Left renal pelvis (tissue), 4 donors: ENCODE measurements at regions not wholly inside any gene's neighbourhood (a gene's known extent, or its start where the extent isn't known, plus 50 kb on each side); places are given as distances from the start of the nearest gene placed in this dataset.
"Not testable (repeated sequence)": the region's sequence is repeated elsewhere in the genome, so short reads cannot be mapped to it uniquely, and the experiment has no call there.

Experiments
- DNase-seq, 4 donors: peaks; one replicate each; pipeline ENCODE4 v3.0.0-alpha.2; 2013; ENCODE audit warnings: low read depth in 4 of 4, low spot score in 3 of 4

DNA sequence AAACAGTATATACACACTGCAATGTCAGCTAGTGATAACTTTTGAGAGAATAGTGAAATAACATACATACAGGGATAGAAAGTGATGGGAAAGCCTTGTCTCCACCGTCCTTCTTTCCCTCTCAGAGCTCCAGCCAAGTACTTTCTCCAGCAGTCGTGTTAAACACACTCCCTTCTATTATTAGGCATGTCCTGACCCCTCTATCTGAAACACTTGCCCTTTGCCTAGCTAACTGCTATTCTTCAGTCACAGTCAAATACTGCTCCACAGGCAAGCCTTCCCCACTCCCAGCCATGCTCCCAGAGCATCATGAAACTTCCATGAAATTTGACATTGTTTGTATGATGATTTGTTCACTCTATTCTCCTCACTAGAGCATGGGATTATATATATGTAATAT lies 291.1 kb downstream of the TRIML1 start:
- DNase-seq: no peak

DNA sequence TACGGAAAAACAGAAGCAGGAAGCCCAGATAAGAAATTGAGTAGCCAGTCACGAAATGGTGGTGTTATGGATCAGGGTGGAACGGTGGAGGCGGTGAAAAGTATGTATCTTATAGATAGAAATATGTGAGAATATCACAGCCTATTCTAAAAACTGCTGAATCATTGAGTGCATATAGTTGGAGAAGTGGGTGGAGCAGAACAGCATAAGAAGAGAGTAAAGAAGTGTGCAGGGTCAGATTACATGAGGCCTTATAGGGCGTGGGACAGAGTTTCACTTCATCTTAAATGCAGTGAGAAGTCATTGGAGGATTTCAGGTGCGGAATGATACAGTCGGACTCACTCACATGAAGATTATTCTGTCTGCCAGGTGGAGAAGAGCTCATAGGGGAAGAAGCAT lies 293.1 kb downstream of the TRIML1 start:
- DNase-seq: no peak

DNA sequence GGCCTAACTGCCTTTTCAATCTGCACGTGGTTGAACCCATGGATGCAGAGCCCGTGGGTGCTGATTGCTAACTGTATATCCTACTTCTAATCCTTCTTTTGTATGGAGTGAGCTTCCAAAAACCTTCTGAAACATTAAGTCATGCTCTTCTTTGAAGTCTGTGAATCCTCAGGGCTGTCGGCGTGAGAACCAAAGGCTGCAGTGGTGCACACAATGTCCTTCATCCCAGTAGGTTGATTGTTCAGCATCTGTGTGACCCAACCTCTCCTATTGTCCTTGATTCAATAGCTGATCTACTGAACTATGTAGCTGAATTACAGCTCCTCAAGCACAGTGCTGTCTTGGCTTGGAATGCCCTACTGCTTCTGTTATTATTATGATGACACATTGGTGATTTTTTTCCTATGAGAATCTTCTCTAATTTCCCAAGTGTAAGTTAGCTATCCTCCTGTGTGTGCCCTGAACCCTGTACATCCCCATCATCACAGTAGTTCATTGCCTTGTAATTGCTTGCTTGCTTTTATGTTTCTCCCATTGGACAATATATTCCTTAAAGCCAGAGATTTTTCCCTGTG lies 294.6 kb downstream of the TRIML1 start:
- no peak for DNase-seq

DNA sequence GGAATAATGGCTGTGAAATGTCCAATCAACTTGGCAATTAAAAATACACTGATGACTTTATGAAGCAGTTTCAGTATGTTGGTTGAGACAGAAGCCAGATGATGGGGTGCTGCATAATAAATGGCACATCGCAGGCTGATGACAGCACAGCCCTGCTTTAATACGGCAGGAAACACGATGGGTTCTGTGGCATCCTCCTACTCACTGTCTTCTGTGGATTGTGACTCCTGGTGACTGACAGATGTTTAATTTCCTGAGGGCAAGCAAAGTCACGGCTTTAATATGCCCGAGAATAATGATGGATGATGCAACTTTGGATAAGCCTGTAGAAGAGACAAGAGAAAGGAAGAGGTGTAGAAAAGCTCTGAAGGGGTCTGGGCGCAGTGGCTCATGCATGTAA lies 295.4 kb downstream of the TRIML1 start:
- no peak for DNase-seq

DNA sequence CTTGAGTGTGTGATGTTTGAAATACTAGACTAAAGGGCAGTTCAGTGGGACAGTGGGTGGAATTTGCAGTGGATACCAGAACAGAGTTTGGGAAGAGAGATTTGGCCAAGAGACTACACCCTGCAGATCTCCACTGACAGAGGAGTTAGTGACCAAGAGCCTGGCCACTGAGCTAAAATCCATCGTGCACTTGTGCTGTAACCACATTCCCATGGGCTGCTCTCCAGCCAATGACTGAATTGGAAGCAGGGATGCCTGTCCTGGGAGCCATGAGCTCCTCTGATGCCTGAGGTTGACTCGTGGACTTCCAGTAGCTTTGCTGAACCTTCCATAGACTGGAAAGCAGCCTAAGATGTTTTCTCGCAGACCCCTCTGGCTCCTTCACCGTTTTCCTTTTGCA lies 296.1 kb downstream of the TRIML1 start:
- no peak for DNase-seq

DNA sequence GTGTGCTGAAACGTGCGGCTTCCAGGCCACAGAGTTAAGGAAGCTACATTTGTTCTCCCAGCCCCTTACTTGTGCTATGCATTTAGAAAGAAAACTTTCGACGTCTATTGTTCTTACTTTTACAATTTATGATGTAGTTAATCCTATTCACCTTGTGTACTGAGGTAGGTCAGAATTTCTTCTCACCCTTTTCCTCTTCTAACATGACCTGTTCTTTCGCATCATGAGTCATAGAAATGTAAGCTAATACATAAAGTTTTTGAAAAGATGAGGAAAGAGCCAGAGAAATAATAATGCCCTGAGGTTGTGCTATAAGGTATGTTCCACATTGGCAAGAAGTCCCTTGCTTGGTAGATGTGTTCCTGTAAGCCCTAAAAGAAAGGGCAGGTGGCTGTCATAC lies 298.3 kb downstream of the TRIML1 start:
- no peak for DNase-seq

DNA sequence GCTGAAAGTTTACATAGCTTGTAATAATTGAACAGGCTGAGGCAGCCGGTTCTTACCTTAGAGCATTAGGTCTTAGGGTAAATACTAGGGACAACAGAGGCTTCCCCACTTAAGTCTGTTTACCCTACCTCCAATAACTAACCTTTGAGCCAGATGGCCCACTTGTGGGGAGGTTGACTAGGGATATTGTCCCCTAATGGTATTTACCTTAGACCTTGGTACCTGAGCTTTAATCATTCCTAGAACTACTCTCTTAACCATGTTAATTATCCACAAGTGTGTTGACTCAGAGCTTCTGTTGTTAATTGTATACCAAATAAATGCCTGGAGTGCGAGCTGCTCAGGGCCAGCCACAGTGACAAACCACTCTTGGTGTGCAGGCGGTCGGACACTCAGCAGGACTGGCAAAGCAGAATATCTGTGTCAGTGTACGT lies 299.2 kb downstream of the TRIML1 start:
- not testable (repeated sequence) for DNase-seq

DNA sequence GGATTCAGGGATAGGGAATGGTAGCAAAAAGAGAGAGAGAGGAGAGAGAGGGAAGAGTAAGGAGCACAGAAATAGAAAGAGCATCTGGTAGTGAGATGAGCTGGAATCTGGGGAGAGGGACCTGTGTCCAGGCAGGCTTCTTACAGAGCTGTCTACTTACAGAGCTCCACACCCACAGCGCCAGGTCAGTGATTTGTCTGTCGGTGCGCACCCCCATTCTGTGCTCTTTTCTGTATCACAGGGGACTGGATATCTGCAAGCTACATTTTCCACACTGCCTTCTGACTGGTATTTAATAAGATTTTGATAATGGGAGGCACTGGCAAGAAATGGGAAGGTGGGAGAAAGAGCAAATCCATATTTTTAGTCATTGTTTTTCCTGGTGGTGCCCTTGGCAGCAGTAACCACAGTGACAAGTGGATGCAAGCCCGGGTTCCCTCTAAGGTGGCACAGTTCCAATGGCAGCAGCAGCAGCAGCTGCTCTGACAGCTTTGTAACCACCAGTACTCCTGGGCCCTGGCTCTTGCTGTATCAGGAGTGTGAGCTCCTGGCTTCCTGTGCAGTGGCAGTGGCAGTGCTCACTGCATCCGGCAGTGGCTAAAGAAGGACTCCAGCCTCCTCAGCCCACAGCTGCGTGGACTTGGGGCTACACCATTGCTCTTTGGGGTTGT lies 300.5 kb downstream of the TRIML1 start:
- no peak for DNase-seq

DNA sequence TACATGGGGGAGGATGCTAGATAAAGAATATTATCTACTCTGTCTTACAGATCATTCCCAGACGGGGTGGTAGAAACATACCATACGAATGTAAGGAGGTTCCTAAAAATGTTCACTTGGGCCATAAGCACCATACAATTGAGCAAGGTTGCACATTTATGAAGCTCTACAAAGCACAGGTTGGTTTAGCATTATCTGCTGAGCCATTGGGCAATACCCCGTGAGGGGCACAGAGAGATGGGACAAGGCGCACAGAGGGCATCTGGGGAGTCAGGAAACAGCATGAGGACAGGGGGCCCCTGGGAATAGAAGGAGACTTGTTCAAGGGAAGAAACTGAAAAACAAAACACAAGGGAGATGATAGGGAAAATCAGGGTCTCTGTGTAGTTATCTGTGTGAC lies 305.3 kb downstream of the TRIML1 start:
- no peak for DNase-seq

DNA sequence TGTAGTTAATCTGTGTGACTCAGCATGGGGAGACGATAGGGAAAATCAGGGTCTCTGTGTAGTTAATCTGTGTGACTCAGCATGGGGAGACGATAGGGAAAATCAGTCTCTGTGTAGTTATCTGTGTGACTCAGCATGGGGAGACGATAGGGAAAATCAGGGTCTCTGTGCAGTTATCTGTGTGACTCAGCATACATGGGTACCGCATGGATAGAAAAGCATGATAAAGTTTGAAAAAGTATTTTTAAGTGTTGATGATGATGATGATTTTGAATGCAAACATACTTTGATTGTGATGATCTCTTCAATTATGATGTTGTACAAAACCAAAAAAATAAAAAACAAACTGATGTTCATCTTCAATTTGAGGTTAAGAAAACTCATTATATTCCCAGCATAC lies 309.8 kb downstream of the TRIML1 start:
- not testable (repeated sequence) for DNase-seq

DNA sequence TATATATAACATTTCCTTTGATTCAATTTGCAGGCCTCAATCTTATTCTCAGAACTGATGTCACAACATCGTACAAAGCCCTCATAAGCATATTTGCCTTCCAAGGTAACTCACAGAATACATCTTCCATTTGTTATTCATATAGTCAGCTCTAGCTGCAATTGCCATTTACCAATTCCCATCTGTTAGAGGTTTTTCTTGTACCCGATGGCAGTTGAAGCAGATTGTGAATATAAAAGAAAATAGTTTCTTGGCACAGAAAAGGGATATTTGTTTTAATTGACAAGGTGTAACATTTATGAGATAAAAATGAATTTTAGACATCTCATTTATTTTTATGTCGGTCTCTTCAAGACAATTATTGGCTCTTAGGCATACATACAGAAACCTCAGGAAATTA lies 311.3 kb downstream of the TRIML1 start:
- no peak for DNase-seq

DNA sequence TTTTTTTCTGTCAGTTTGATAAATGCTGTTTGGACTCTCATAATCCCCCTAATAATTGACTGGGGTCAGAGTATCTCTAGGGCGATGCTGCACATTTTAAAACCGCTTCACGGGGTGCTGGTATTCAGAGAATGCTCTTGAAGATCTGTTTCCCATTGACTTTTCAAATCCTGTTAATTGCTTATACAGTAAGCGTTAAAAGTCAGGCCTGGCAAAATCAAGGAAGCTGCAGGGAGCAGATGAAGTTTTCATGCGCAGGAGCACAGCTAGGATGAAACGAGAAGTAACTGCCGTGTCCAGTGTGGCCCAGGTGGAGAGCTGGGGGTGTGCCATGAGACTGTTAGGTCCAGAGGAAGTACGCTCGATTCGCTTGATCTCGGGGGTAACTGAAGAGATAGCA lies 312.9 kb downstream of the TRIML1 start:
- no peak for DNase-seq

DNA sequence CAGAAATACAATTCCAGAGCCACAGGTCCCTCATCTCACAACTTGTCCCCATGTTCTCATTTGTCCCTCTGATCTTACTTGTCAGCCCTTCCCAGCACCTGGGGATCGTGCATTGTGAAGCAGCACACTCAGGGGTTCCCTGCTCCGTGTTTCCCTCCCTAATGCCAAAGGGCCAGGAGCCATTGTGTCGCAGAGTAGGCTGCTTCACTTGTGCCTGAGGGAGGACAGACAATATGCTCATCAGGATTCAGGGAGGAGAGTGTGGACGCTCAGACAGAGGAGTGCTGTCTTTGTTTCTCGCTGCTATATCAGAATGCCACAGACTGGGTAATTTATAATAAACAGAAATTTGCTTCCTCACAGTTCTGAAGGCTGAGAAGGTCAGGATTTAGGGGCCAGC lies 315.3 kb downstream of the TRIML1 start:
- no peak for DNase-seq

DNA sequence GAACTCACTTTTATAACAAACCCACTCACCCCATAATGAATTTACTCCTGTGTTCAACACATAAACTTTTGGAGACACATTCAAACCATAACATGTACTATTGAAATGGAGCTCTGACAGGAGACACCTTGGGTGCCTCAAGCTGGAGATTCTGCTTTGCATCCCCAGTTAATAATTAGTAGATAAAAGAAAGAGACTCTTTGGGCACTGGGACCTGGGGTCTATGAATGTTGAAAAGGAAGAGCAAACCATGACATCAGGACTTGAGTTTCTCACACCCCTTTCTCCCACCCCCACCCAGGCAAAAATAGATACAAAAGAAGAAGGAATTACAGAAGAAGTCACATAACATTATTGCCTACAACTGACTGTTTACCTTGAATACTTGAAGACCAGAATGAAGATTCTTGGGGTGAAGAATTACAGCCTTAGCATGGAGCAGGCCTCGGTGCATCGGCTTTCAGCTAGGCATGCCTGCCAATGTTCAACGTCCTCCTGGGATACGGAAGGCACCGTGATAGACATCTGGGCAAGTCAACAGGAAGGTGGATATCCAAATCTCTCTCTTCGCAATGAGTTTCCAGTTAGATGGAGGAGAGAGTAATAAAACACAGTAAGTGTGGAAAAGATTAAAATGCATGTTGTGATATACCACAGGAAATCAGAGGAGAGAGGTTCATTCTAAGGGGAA lies 316.0 kb downstream of the TRIML1 start:
- no peak for DNase-seq

DNA sequence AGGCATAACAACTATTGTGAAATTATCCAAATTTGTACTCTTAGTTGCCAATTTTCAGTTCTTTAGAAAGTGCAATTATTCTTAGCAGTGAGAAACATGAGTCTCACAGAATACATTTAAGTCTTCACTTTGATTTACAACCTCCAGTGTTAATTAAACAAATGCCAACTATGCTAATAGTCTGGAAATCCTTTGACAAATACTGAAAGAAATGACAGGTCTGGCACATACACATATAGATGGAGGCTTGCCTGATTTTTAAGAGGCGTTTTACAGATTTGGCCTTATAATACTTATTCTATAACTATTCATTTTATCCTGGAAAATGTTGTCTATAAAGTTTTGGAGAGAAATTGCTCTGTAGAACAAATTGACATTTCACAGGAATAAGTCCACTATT lies 320.1 kb downstream of the TRIML1 start:
- DNase-seq: no peak

DNA sequence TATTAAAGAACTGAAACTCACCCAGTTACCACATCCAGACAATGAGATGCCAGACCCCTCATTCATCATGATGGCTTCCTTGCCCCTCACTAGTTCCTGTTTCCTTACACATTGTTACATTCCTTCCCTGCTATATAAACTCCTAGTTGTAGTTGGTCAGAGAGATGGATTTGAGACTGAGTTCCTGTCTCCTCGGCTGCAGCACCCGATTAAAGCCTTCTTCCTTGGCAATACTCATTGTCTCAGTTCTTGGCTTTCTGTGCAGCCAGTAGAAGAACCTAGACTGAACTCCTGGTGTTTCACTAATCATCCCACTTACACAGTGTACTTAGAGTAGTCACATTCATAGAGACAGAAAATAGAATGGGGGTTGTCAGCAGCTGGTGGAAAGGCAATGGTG lies 324.7 kb downstream of the TRIML1 start:
- no peak for DNase-seq

DNA sequence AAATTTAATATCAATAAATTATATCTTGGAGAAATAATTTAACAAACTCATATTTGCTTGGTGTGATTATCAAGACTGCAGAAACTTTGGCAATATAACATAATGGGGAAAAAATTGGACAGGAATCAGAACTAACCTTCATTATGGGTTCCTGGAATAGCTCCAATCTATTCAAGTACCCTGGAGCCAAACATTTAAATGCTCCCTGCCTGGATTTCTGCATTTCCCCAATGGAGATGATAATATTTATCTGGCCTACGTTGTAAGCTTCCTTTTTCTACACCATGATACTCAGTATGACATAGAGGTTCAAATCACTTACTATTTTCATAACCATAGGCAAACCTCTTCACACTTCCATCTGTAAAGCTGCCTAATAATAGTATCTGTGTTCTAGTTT lies 326.8 kb downstream of the TRIML1 start:
- DNase-seq: no peak

DNA sequence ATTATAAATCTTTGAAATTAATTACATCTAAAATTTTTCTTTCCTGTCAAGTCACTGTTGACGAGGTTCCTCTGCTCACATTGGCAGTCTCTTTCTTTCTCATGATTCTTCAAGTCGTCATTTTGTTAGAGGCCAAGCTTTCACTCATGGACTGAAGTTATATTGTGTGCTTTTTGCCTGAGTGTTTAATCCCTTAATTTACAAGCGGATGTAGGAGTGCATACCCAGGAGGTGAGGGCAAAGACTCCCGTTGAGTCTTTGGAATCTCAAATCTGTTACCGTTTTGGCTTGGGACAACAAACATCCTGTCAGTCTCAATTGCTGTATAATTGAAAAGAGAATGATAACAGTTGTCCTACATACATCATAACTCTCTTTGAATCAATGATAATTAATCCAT lies 345.0 kb downstream of the TRIML1 start:
- DNase-seq: no peak

DNA sequence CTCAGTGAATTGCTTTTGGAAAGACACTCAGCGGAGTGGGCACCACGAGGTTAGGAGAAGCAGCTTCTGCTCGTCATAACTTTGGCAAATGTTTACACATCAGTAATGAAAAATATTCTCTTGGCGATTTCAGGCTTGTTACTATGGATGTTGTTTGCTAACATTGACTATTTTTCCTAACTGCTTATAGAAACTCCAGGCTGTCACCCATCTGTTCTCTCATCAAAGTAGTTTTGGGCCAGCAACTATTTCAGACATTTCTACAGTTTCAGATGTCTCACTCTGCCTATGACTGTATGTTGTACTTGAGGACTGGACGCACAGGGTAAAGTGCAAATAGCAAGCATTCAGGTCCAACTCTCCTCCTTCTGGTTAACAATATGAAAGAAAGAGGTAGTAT lies 346.7 kb downstream of the TRIML1 start:
- no peak for DNase-seq

DNA sequence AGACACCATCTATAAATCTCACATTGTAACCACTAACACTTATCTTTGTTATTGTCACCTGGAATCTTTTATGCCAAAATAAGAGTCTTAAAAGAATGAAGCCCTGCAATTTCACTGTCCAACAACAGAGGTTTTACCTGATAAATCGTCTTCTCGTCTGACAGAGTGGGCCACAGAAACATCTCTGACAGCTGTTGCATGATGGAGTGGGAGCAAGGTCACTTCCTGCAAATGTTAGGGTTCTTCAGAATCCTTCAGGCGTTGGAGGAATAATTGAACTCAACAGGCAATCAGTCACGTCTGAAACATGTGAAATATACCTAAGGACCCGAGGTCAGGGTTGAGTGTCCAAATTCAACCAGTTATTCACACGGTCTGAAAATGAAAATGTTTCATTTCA lies 353.6 kb downstream of the TRIML1 start:
- no peak for DNase-seq

DNA sequence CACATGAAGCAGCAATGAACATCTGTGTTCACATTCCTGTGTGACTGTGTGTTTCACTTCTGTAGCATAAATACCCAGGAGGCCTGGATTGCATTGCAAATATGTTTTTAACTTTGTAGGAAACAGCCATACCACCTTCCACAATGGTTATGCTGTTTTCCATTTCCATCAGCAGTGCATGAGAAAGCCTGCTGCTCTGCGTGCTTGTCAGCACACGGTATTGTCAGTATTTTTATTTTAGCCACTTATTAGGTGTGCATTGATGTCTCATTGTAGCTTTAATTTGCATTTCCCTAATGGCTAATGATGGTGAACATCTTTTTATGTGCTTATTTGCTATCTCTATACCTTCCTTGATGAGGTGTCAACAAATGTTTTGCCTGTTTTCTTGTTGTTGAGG lies 355.9 kb downstream of the TRIML1 start:
- DNase-seq: no peak

DNA sequence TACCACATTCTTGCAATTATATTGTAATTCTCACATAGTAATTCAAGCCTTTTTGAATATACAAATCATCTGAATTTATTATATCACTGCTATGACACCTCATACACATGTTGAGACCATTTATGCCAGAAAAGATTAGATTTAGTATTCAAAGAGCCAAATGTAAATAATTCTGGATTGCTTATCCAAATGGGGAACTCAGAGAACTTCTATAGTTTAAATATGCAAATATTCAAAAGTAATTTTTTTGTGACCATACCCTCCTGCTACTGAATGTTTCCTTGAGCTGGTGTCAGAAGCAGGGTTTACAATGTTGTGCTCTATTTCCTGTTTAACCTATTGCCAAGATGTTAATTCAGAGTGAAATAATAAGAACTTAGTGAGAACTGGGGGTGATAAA lies 372.2 kb downstream of the TRIML1 start:
- no peak for DNase-seq
